ENCODE measurements at regions not wholly inside any gene's neighbourhood (a gene's known extent, or its start where the extent isn't known, plus 50 kb on each side); places are given as distances from the start of the nearest gene placed in this dataset.

DNA sequence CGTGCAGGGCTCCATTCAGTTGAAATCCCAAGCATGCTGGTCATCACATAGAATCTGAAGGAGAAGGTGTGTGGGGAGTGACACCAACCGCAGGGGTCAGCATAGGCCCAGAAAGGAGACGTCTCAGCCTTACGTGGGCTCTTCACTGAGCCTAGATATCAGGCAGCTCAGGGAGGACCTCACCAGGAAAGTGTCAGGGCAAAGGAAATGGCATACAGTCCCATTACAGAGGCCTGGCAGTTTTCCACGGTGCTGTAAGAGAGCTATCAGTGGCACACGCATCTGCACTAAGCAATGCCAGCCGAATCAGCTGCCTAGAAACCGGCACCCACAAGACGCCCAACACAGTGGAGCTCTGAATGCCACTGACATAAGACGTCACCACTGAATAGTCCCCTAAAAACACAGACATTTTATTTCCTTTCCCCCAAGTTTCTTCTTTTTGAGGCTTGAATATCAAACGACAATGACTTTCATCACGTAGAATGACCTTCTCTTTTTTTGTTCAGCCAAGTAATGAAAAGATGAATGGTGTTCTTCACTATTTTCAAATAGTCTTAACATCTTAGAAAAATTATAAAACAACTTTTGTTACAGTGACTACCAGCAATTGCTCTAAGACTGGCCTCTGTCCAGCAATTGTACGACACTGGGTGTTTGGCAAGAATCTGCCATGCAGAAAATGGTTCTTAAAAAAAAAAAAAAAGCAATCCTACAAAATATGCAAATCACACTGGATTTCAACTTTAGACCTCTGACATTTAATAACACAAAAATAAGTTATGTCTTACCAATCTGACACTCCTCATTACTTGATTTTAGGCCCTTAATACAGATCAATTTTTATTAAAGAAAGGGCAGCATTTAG lies 88.9 kb upstream of the FOXQ1 start:
- TF ChIP-seq CTCF (IDR thresholded peaks at IDR 0.05) = no peak
- TF ChIP-seq TAF1 (IDR thresholded peaks at IDR 0.05; ENCODE audit: borderline replicate concordance, low read depth, low read length) = no peak
- no peak for TF ChIP-seq POLR2AphosphoS5 (IDR thresholded peaks at IDR 0.05; ENCODE audit: low read depth, low read length)
- no peak for TF ChIP-seq NFIC (IDR thresholded peaks at IDR 0.05; ENCODE audit: borderline replicate concordance)
- no peak for TF ChIP-seq EP300 (IDR thresholded peaks at IDR 0.05; ENCODE audit: borderline replicate concordance in 1 of 2, low read depth in 1 of 2, low read length in 1 of 2)
- TF ChIP-seq, protein P1, sequence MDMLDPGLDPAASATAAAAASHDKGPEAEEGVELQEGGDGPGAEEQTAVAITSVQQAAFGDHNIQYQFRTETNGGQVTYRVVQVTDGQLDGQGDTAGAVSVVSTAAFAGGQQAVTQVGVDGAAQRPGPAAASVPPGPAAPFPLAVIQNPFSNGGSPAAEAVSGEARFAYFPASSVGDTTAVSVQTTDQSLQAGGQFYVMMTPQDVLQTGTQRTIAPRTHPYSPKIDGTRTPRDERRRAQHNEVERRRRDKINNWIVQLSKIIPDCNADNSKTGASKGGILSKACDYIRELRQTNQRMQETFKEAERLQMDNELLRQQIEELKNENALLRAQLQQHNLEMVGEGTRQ (IDR thresholded peaks at IDR 0.05; ENCODE audit: borderline replicate concordance, low read depth, low read length) = no peak
- TF ChIP-seq RFX5 (IDR thresholded peaks at IDR 0.05; ENCODE audit: low read length) = no peak
- no peak for TF ChIP-seq JUND (IDR thresholded peaks at IDR 0.05)
- TF ChIP-seq REST (IDR thresholded peaks at IDR 0.05; ENCODE audit: low read depth, low read length) = no peak
- no peak for TF ChIP-seq RXRA (IDR thresholded peaks at IDR 0.05; ENCODE audit: borderline replicate concordance, low read depth)

Data from SK-N-SH (cell line).